CD4-positive, alpha-beta T cell treated with Interleukin-4 for 4 hours (primary cell): ENCODE measurements at regions not wholly inside any gene's neighbourhood (a gene's known extent, or its start where the extent isn't known, plus 50 kb on each side); places are given as distances from the start of the nearest gene placed in this dataset.
"Not testable (repeated sequence)": the region's sequence is repeated elsewhere in the genome, so short reads cannot be mapped to it uniquely, and the experiment has no call there.

Experiments used
- DNase-seq: peaks from one replicate; pipeline ENCODE4 v3.0.0-alpha.2; 2020

- DNase-seq: no peak
Measured at GRCh38 chr15:62517541-62517940, 352.5 kb upstream of the C2CD4B start.

GRCh38 chr15:62518666-62519065 is 353.6 kb upstream of the C2CD4B start:
- DNase-seq: not testable (repeated sequence)

- DNase-seq: no peak
Measured at GRCh38 chr15:62519900-62520299, 354.8 kb upstream of the C2CD4B start.

GRCh38 chr15:62520887-62521286 is 355.8 kb upstream of the C2CD4B start:
- no peak for DNase-seq

GRCh38 chr15:62521396-62521795 is 356.3 kb upstream of the C2CD4B start:
- DNase-seq: no peak

- no peak for DNase-seq
Measured at GRCh38 chr15:62524848-62525247, 359.8 kb upstream of the C2CD4B start.

GRCh38 chr15:62527387-62527786 is 362.3 kb upstream of the C2CD4B start:
- DNase-seq: no peak

- DNase-seq: no peak
Measured at GRCh38 chr15:62528505-62528904, 363.4 kb upstream of the C2CD4B start.

GRCh38 chr15:62532367-62532766 is 367.3 kb upstream of the C2CD4B start:
- DNase-seq: no peak

- DNase-seq: no peak
Measured at GRCh38 chr15:62533687-62534086, 368.6 kb upstream of the C2CD4B start.

- no peak for DNase-seq
Measured at GRCh38 chr15:62534996-62535395, 369.9 kb upstream of the C2CD4B start.

GRCh38 chr15:62539236-62539635 is 374.2 kb upstream of the C2CD4B start:
- no peak for DNase-seq

GRCh38 chr15:62541250-62541649 is 376.2 kb upstream of the C2CD4B start:
- DNase-seq: no peak

GRCh38 chr15:62541846-62542245 is 376.8 kb upstream of the C2CD4B start:
- DNase-seq: no peak

GRCh38 chr15:62544446-62544845 is 379.4 kb upstream of the C2CD4B start:
- DNase-seq: no peak

GRCh38 chr15:62545467-62546227 is 380.6 kb upstream of the C2CD4B start:
- DNase-seq: no peak

- DNase-seq: no peak
Measured at GRCh38 chr15:62546628-62547027, 381.5 kb upstream of the C2CD4B start.

- DNase-seq: no peak
Measured at GRCh38 chr15:62547584-62547983, 382.5 kb upstream of the C2CD4B start.

GRCh38 chr15:62549345-62549970 is 384.4 kb upstream of the C2CD4B start:
- DNase-seq: no peak

GRCh38 chr15:62550106-62550505 is 385.0 kb upstream of the C2CD4B start:
- DNase-seq: no peak

GRCh38 chr15:62552444-62552843 is 387.4 kb upstream of the C2CD4B start:
- DNase-seq: no peak

- no peak for DNase-seq
Measured at GRCh38 chr15:62553911-62554563, 389.0 kb upstream of the C2CD4B start.

- DNase-seq: no peak
Measured at GRCh38 chr15:62558640-62559380, 393.7 kb upstream of the C2CD4B start.

GRCh38 chr15:62559381-62559733 is 394.3 kb upstream of the C2CD4B start:
- no peak for DNase-seq
